ENCODE measurements at regions not wholly inside any gene's neighbourhood (a gene's known extent, or its start where the extent isn't known, plus 50 kb on each side); places are given as distances from the start of the nearest gene placed in this dataset.

DNA sequence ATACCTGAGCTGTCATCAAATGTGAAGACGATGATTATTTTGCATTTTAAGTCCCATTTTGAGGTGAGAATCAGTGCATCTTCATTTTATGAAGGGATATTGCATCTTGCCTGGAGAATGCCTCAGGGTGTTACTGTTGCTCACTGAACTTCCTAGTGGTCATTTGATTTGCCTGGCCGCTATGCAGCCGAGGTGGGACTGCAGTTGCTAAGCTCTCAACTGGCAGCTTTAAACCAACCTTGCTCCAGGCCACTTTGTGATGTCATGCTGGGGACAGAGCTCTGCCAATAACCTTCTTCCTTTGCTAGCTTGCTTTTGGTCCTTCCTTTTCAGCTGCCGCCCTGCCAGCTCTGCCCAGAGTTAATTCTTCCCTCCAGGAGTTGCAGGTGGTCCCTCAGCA, 409.4 kb upstream of the B3GAT1 start:
- in situ Hi-C loops (cut with HindIII; ENCODE audit: low pct_unique_long_range_greater_than_20kb, low sequenced_read_pairs) (no loop called here), intact Hi-C loops (cut with micrococcal nuclease; ENCODE audit: unreplicated experiment) (no loop called here)
- DNase-seq (ENCODE audit: low read depth, low spot score): no peak
- ChIA-PET POLR2A (interaction anchor here (0.6 kb wide), 1 partner anchor 12 kb away, joined by 14 read pairs; no protein-coding TSS in a partner anchor), CTCF (no interaction called here)
- TF ChIP-seq, protein P1, sequence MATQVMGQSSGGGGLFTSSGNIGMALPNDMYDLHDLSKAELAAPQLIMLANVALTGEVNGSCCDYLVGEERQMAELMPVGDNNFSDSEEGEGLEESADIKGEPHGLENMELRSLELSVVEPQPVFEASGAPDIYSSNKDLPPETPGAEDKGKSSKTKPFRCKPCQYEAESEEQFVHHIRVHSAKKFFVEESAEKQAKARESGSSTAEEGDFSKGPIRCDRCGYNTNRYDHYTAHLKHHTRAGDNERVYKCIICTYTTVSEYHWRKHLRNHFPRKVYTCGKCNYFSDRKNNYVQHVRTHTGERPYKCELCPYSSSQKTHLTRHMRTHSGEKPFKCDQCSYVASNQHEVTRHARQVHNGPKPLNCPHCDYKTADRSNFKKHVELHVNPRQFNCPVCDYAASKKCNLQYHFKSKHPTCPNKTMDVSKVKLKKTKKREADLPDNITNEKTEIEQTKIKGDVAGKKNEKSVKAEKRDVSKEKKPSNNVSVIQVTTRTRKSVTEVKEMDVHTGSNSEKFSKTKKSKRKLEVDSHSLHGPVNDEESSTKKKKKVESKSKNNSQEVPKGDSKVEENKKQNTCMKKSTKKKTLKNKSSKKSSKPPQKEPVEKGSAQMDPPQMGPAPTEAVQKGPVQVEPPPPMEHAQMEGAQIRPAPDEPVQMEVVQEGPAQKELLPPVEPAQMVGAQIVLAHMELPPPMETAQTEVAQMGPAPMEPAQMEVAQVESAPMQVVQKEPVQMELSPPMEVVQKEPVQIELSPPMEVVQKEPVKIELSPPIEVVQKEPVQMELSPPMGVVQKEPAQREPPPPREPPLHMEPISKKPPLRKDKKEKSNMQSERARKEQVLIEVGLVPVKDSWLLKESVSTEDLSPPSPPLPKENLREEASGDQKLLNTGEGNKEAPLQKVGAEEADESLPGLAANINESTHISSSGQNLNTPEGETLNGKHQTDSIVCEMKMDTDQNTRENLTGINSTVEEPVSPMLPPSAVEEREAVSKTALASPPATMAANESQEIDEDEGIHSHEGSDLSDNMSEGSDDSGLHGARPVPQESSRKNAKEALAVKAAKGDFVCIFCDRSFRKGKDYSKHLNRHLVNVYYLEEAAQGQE (IDR thresholded peaks at IDR 0.05; ENCODE audit: insufficient read depth in 1 of 2, low read depth in 2 of 2, low read length in 1 of 2): no peak
- TF ChIP-seq, protein P2, sequence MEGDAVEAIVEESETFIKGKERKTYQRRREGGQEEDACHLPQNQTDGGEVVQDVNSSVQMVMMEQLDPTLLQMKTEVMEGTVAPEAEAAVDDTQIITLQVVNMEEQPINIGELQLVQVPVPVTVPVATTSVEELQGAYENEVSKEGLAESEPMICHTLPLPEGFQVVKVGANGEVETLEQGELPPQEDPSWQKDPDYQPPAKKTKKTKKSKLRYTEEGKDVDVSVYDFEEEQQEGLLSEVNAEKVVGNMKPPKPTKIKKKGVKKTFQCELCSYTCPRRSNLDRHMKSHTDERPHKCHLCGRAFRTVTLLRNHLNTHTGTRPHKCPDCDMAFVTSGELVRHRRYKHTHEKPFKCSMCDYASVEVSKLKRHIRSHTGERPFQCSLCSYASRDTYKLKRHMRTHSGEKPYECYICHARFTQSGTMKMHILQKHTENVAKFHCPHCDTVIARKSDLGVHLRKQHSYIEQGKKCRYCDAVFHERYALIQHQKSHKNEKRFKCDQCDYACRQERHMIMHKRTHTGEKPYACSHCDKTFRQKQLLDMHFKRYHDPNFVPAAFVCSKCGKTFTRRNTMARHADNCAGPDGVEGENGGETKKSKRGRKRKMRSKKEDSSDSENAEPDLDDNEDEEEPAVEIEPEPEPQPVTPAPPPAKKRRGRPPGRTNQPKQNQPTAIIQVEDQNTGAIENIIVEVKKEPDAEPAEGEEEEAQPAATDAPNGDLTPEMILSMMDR (IDR thresholded peaks at IDR 0.05): no peak
- TF ChIP-seq POLR2AphosphoS5 (IDR thresholded peaks at IDR 0.05; ENCODE audit: low read depth, low read length): no peak
- no peak for TF ChIP-seq TCF7L2 (IDR thresholded peaks at IDR 0.05; ENCODE audit: low read depth, low read length)
- TF ChIP-seq SIN3A (IDR thresholded peaks at IDR 0.05; ENCODE audit: borderline replicate concordance, insufficient read depth, low read depth, low read length): no peak
- H3K27ac ChIP-seq (ENCODE audit: low read length): no peak overlapping the region
- H3K27me3 ChIP-seq (ENCODE audit: control insufficient read depth, insufficient read depth, low read length): peaks cover 15% of the 10 kb centered on the region
- no peaks in the 10 kb centered on the region for H3K4me1 ChIP-seq (ENCODE audit: control insufficient read depth, insufficient read depth, low read length)
- no peak for ATAC-seq
- H3K9me3 ChIP-seq (ENCODE audit: control insufficient read depth, insufficient read depth, low read depth, low read length): no peaks in the 10 kb centered on the region
- no peaks in the 10 kb centered on the region for H3K36me3 ChIP-seq (ENCODE audit: control insufficient read depth, insufficient read depth, low read length)
- BruUV-seq (replicated peaks): no TSS peak
- no peak overlapping the region for H3K4me3 ChIP-seq (ENCODE audit: low read depth in 2 of 2, low read length in 2 of 2)

DNA sequence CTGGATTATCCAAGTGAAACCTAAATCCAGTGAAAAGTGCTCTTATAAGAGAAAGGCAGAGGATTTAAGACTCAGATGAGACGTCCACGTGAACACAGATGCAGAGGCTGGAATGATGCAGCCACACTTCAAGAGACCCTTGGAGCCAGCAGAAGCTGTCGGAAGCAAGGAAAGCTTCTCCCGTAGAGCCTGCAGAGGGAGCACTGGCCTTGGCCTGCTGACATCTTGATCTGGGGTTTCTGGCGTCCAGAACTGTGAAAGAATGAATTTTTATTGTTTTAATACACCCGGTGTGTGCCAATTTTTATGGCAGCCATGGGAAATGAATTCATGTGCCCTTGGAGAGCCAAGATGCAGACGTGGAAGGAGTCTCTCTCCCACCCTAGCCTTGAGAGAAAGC, 407.0 kb upstream of the B3GAT1 start:
- no peak overlapping the region for H3K4me3 ChIP-seq (ENCODE audit: low read depth in 2 of 2, low read length in 2 of 2)
- in situ Hi-C loops (cut with HindIII; ENCODE audit: low pct_unique_long_range_greater_than_20kb, low sequenced_read_pairs): no loop called here
- ChIA-PET POLR2A (no interaction called here), CTCF (no interaction called here)
- DNase-seq (ENCODE audit: low read depth, low spot score) (no peak), ATAC-seq (no peak)
- no peaks in the 10 kb centered on the region for H3K9me3 ChIP-seq (ENCODE audit: control insufficient read depth, insufficient read depth, low read depth, low read length)
- intact Hi-C loops (cut with micrococcal nuclease; ENCODE audit: unreplicated experiment): no loop called here
- no TSS peak for BruUV-seq (replicated peaks)
- no peaks in the 10 kb centered on the region for H3K36me3 ChIP-seq (ENCODE audit: control insufficient read depth, insufficient read depth, low read length)
- H3K4me1 ChIP-seq (ENCODE audit: control insufficient read depth, insufficient read depth, low read length): no peaks in the 10 kb centered on the region
- peaks cover 12% of the 10 kb centered on the region; the same call in 1 of the 2 replicates for H3K27me3 ChIP-seq (ENCODE audit: control insufficient read depth, insufficient read depth, low read length)
- TF ChIP-seq, protein P2 (IDR thresholded peaks at IDR 0.05): peak; percentile 63
- TF ChIP-seq TCF7L2 (IDR thresholded peaks at IDR 0.05; ENCODE audit: low read depth, low read length): no peak
- TF ChIP-seq POLR2AphosphoS5 (IDR thresholded peaks at IDR 0.05; ENCODE audit: low read depth, low read length): no peak
- no peak overlapping the region for H3K27ac ChIP-seq (ENCODE audit: low read length)

Data from Panc1 (cell line).